Suppressor macrophage (primary cell): ENCODE measurements at regions not wholly inside any gene's neighbourhood (a gene's known extent, or its start where the extent isn't known, plus 50 kb on each side); places are given as distances from the start of the nearest gene placed in this dataset.
A peak's percentile ranks its signal among the peaks of the same experiment; 100 is the strongest.
"Not testable (repeated sequence)": the region's sequence is repeated elsewhere in the genome, so short reads cannot be mapped to it uniquely, and the experiment has no call there.

Experiments
- DNase-seq, 4 experiments: peaks; one replicate each; pipeline ENCODE4 v3.0.0-alpha.2; 2020 to 2022

GRCh38 chr15:34700891-34701427 lies 53.8 kb downstream of the GJD2 start:
- DNase-seq, result no peak

- DNase-seq, result no peak
Measured at GRCh38 chr15:34699968-34700640, 54.7 kb downstream of the GJD2 start.

- no peak for DNase-seq
Measured at GRCh38 chr15:34696506-34696905, 58.3 kb downstream of the GJD2 start.

- DNase-seq, result no peak
Measured at GRCh38 chr15:34693053-34693744, 61.6 kb downstream of the GJD2 start.

- peak; percentile 33 to 73 (median 64) for DNase-seq
Measured at GRCh38 chr15:34691034-34691433, 63.8 kb downstream of the GJD2 start.

GRCh38 chr15:34688699-34689098 lies 66.1 kb downstream of the GJD2 start:
- DNase-seq, result no peak

- DNase-seq, result no peak
Measured at GRCh38 chr15:34684351-34684750, 70.4 kb downstream of the GJD2 start.

GRCh38 chr15:34682674-34683073 lies 72.1 kb downstream of the GJD2 start:
- no peak for DNase-seq

- no peak for DNase-seq
Measured at GRCh38 chr15:34679291-34679690, 75.5 kb downstream of the GJD2 start.

GRCh38 chr15:34673241-34673640 lies 81.6 kb downstream of the GJD2 start:
- DNase-seq, result no peak

- peak in 2 of 4 experiments; percentile 28 to 37 for DNase-seq
Measured at GRCh38 chr15:34665498-34666116, 82.2 kb upstream of the GOLGA8B start.

GRCh38 chr15:34664418-34664817 lies 81.0 kb upstream of the GOLGA8B start:
- no peak for DNase-seq

- no peak for DNase-seq
Measured at GRCh38 chr15:34663101-34663500, 79.7 kb upstream of the GOLGA8B start.

GRCh38 chr15:34659056-34659455 lies 75.6 kb upstream of the GOLGA8B start:
- DNase-seq, result no peak

- DNase-seq, result no peak
Measured at GRCh38 chr15:34657469-34658127, 74.1 kb upstream of the GOLGA8B start.

GRCh38 chr15:34656005-34656796 lies 72.8 kb upstream of the GOLGA8B start:
- peak in 3 of 4 experiments; percentile 21 to 52 (median 29) for DNase-seq

GRCh38 chr15:34655326-34655725 lies 71.9 kb upstream of the GOLGA8B start:
- DNase-seq, result peak in 2 of 4 experiments; percentile 51 to 59

GRCh38 chr15:34654625-34655024 lies 71.2 kb upstream of the GOLGA8B start:
- no peak for DNase-seq

GRCh38 chr15:34653992-34654391 lies 70.5 kb upstream of the GOLGA8B start:
- no peak for DNase-seq

GRCh38 chr15:34653326-34653725 lies 69.9 kb upstream of the GOLGA8B start:
- not testable (repeated sequence) for DNase-seq

- no peak for DNase-seq
Measured at GRCh38 chr15:34652726-34653033, 69.2 kb upstream of the GOLGA8B start.

- peak; percentile 23 to 66 (median 48) for DNase-seq
Measured at GRCh38 chr15:34651997-34652725, 68.7 kb upstream of the GOLGA8B start.
